ENCODE measurements at regions not wholly inside any gene's neighbourhood (a gene's known extent, or its start where the extent isn't known, plus 50 kb on each side); places are given as distances from the start of the nearest gene placed in this dataset.

- TF ChIP-seq CTCF (IDR thresholded peaks at IDR 0.05; ENCODE audit: insufficient read depth, low read length, poor library complexity, severe bottlenecking): no peak
- DNase-seq (ENCODE audit: extremely low read depth, insufficient read length): no peak
- no peaks in the 10 kb centered on the region for H3K27me3 ChIP-seq (replicated peaks; ENCODE audit: control insufficient read depth, insufficient read depth, low read length)
- no peak overlapping the region for H3K4me3 ChIP-seq (replicated peaks; ENCODE audit: low read depth, low read length)
- H3K36me3 ChIP-seq (ENCODE audit: control insufficient read depth, insufficient read depth, low read length): no peaks in the 10 kb centered on the region
These were observed 137.2 kb upstream of the CELF4 start for GRCh38 chr18:37702841-37703240.

GRCh38 chr18:37701967-37702366 is 136.4 kb upstream of the CELF4 start:
- Histone ChIP-seq H3K36me3 (ENCODE audit: control insufficient read depth, insufficient read depth, low read length) (no peaks in the 10 kb centered on the region), H3K4me3 (replicated peaks; ENCODE audit: low read depth, low read length) (no peak overlapping the region), H3K27me3 (replicated peaks; ENCODE audit: control insufficient read depth, insufficient read depth, low read length) (no peaks in the 10 kb centered on the region)
- TF ChIP-seq CTCF (IDR thresholded peaks at IDR 0.05; ENCODE audit: insufficient read depth, low read length, poor library complexity, severe bottlenecking): no peak
- no peak for DNase-seq (ENCODE audit: extremely low read depth, insufficient read length)

GRCh38 chr18:37698508-37699040 is 133.0 kb upstream of the CELF4 start:
- H3K4me3 ChIP-seq (replicated peaks; ENCODE audit: low read depth, low read length): no peak overlapping the region
- no peak for DNase-seq (ENCODE audit: extremely low read depth, insufficient read length)
- TF ChIP-seq CTCF (IDR thresholded peaks at IDR 0.05; ENCODE audit: insufficient read depth, low read length, poor library complexity, severe bottlenecking): no peak
- no peaks in the 10 kb centered on the region for H3K36me3 ChIP-seq (ENCODE audit: control insufficient read depth, insufficient read depth, low read length)
- no peaks in the 10 kb centered on the region for H3K27me3 ChIP-seq (replicated peaks; ENCODE audit: control insufficient read depth, insufficient read depth, low read length)

- no peaks in the 10 kb centered on the region for H3K27me3 ChIP-seq (replicated peaks; ENCODE audit: control insufficient read depth, insufficient read depth, low read length)
- TF ChIP-seq CTCF (IDR thresholded peaks at IDR 0.05; ENCODE audit: insufficient read depth, low read length, poor library complexity, severe bottlenecking): no peak
- DNase-seq (ENCODE audit: extremely low read depth, insufficient read length): no peak
- no peak overlapping the region for H3K4me3 ChIP-seq (replicated peaks; ENCODE audit: low read depth, low read length)
- no peaks in the 10 kb centered on the region for H3K36me3 ChIP-seq (ENCODE audit: control insufficient read depth, insufficient read depth, low read length)
These were observed 128.9 kb upstream of the CELF4 start for GRCh38 chr18:37694516-37694915.

GRCh38 chr18:37691162-37691561 is 125.6 kb upstream of the CELF4 start:
- no peak for TF ChIP-seq CTCF (IDR thresholded peaks at IDR 0.05; ENCODE audit: insufficient read depth, low read length, poor library complexity, severe bottlenecking)

GRCh38 chr18:37689841-37690240 is 124.2 kb upstream of the CELF4 start:
- Histone ChIP-seq H3K36me3 (ENCODE audit: control insufficient read depth, insufficient read depth, low read length) (no peaks in the 10 kb centered on the region), H3K27me3 (replicated peaks; ENCODE audit: control insufficient read depth, insufficient read depth, low read length) (no peaks in the 10 kb centered on the region), H3K4me3 (replicated peaks; ENCODE audit: low read depth, low read length) (no peak overlapping the region)
- TF ChIP-seq CTCF (IDR thresholded peaks at IDR 0.05; ENCODE audit: insufficient read depth, low read length, poor library complexity, severe bottlenecking): no peak
- no peak for DNase-seq (ENCODE audit: extremely low read depth, insufficient read length)

More at GRCh38 chr18:37691162-37691561, 125.6 kb upstream of the CELF4 start:
- no peak for DNase-seq (ENCODE audit: extremely low read depth, insufficient read length)
- no peak overlapping the region for H3K4me3 ChIP-seq (replicated peaks; ENCODE audit: low read depth, low read length)
- no peaks in the 10 kb centered on the region for H3K27me3 ChIP-seq (replicated peaks; ENCODE audit: control insufficient read depth, insufficient read depth, low read length)
- H3K36me3 ChIP-seq (ENCODE audit: control insufficient read depth, insufficient read depth, low read length): no peaks in the 10 kb centered on the region

All from GM06990 (cell line).